ENCODE measurements at regions not wholly inside any gene's neighbourhood (a gene's known extent, or its start where the extent isn't known, plus 50 kb on each side); places are given as distances from the start of the nearest gene placed in this dataset.

DNA sequence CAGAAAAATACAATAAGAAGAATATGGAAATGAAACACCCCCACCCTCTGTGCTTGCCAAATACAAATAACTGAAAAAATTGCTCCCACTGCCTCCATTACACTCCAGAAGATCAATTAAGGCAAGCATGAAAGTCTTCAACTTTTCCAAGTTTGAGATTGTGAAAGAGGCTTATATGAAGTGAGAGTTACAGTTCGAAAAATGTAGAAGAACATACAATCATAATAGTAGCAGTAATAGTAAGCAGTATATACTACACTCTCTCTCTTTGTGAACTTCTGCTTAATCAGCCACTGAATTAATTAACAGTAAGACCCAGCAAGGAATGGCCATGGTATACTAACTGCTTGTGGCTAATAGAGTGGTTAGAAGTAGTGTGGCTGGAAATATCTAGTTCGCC lies 923.2 kb downstream of the RPA4 start (continued):
- TF ChIP-seq, protein P1, sequence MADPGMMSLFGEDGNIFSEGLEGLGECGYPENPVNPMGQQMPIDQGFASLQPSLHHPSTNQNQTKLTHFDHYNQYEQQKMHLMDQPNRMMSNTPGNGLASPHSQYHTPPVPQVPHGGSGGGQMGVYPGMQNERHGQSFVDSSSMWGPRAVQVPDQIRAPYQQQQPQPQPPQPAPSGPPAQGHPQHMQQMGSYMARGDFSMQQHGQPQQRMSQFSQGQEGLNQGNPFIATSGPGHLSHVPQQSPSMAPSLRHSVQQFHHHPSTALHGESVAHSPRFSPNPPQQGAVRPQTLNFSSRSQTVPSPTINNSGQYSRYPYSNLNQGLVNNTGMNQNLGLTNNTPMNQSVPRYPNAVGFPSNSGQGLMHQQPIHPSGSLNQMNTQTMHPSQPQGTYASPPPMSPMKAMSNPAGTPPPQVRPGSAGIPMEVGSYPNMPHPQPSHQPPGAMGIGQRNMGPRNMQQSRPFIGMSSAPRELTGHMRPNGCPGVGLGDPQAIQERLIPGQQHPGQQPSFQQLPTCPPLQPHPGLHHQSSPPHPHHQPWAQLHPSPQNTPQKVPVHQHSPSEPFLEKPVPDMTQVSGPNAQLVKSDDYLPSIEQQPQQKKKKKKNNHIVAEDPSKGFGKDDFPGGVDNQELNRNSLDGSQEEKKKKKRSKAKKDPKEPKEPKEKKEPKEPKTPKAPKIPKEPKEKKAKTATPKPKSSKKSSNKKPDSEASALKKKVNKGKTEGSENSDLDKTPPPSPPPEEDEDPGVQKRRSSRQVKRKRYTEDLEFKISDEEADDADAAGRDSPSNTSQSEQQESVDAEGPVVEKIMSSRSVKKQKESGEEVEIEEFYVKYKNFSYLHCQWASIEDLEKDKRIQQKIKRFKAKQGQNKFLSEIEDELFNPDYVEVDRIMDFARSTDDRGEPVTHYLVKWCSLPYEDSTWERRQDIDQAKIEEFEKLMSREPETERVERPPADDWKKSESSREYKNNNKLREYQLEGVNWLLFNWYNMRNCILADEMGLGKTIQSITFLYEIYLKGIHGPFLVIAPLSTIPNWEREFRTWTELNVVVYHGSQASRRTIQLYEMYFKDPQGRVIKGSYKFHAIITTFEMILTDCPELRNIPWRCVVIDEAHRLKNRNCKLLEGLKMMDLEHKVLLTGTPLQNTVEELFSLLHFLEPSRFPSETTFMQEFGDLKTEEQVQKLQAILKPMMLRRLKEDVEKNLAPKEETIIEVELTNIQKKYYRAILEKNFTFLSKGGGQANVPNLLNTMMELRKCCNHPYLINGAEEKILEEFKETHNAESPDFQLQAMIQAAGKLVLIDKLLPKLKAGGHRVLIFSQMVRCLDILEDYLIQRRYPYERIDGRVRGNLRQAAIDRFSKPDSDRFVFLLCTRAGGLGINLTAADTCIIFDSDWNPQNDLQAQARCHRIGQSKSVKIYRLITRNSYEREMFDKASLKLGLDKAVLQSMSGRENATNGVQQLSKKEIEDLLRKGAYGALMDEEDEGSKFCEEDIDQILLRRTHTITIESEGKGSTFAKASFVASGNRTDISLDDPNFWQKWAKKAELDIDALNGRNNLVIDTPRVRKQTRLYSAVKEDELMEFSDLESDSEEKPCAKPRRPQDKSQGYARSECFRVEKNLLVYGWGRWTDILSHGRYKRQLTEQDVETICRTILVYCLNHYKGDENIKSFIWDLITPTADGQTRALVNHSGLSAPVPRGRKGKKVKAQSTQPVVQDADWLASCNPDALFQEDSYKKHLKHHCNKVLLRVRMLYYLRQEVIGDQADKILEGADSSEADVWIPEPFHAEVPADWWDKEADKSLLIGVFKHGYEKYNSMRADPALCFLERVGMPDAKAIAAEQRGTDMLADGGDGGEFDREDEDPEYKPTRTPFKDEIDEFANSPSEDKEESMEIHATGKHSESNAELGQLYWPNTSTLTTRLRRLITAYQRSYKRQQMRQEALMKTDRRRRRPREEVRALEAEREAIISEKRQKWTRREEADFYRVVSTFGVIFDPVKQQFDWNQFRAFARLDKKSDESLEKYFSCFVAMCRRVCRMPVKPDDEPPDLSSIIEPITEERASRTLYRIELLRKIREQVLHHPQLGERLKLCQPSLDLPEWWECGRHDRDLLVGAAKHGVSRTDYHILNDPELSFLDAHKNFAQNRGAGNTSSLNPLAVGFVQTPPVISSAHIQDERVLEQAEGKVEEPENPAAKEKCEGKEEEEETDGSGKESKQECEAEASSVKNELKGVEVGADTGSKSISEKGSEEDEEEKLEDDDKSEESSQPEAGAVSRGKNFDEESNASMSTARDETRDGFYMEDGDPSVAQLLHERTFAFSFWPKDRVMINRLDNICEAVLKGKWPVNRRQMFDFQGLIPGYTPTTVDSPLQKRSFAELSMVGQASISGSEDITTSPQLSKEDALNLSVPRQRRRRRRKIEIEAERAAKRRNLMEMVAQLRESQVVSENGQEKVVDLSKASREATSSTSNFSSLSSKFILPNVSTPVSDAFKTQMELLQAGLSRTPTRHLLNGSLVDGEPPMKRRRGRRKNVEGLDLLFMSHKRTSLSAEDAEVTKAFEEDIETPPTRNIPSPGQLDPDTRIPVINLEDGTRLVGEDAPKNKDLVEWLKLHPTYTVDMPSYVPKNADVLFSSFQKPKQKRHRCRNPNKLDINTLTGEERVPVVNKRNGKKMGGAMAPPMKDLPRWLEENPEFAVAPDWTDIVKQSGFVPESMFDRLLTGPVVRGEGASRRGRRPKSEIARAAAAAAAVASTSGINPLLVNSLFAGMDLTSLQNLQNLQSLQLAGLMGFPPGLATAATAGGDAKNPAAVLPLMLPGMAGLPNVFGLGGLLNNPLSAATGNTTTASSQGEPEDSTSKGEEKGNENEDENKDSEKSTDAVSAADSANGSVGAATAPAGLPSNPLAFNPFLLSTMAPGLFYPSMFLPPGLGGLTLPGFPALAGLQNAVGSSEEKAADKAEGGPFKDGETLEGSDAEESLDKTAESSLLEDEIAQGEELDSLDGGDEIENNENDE (IDR thresholded peaks at IDR 0.05; ENCODE audit: insufficient replicate concordance, low read length), result no peak
- no peak for TF ChIP-seq KDM4A (IDR thresholded peaks at IDR 0.05; ENCODE audit: low read depth, low read length, severe bottlenecking)
- TF ChIP-seq TBP (IDR thresholded peaks at IDR 0.05; ENCODE audit: low read depth, low read length), result no peak
- TF ChIP-seq ASH2L (IDR thresholded peaks at IDR 0.05; ENCODE audit: low read length), result no peak
- no peak for TF ChIP-seq JUND (IDR thresholded peaks at IDR 0.05; ENCODE audit: low read length)
- no peak for TF ChIP-seq BACH1 (IDR thresholded peaks at IDR 0.05; ENCODE audit: low read length)
- TF ChIP-seq TAF7 (optimal IDR thresholded peaks at IDR 0.05; ENCODE audit: borderline replicate concordance, low read depth, low read length), result no peak
- TF ChIP-seq EP300 (IDR thresholded peaks at IDR 0.05; ENCODE audit: borderline replicate concordance in 1 of 2, low read depth in 2 of 2, low read length in 2 of 2), result no peak
- TF ChIP-seq TCF12 (IDR thresholded peaks at IDR 0.05; ENCODE audit: low read depth, low read length), result no peak
- no peak for TF ChIP-seq CBX8 (IDR thresholded peaks at IDR 0.05; ENCODE audit: borderline replicate concordance, low read depth, low read length)
